ENCODE measurements at regions not wholly inside any gene's neighbourhood (a gene's known extent, or its start where the extent isn't known, plus 50 kb on each side); places are given as distances from the start of the nearest gene placed in this dataset.

GRCh38 chr1:56213068-56213467 lies 366.3 kb downstream of the PLPP3 start:
- no peak overlapping the region for H3K27ac ChIP-seq

GRCh38 chr1:56212143-56212542 lies 367.2 kb downstream of the PLPP3 start:
- DNase-seq: no peak
- in situ Hi-C loops (cut with HindIII; ENCODE audit: low pct_ligation_motif_present, low sequenced_read_pairs): no loop called here

More at GRCh38 chr1:56213068-56213467, 366.3 kb downstream of the PLPP3 start:
- no peak for DNase-seq
- H3K4me3 ChIP-seq (ENCODE audit: low read depth, low read length): no peak overlapping the region
- no peaks in the 10 kb centered on the region for H3K36me3 ChIP-seq (replicated peaks)
- no peaks in the 10 kb centered on the region for H3K27me3 ChIP-seq (replicated peaks)
- in situ Hi-C loops (cut with HindIII; ENCODE audit: low pct_ligation_motif_present, low sequenced_read_pairs): no loop called here
- TF ChIP-seq CTCF (IDR thresholded peaks at IDR 0.05; ENCODE audit: low read depth, low read length, missing control alignments): no peak

GRCh38 chr1:56206391-56206790 lies 373.0 kb downstream of the PLPP3 start:
- in situ Hi-C loops (cut with HindIII; ENCODE audit: low pct_ligation_motif_present, low sequenced_read_pairs): no loop called here
- no peak for TF ChIP-seq CTCF (IDR thresholded peaks at IDR 0.05; ENCODE audit: low read depth, low read length, missing control alignments)

More at GRCh38 chr1:56212143-56212542, 367.2 kb downstream of the PLPP3 start:
- TF ChIP-seq CTCF (IDR thresholded peaks at IDR 0.05; ENCODE audit: low read depth, low read length, missing control alignments): no peak
- Histone ChIP-seq H3K4me3 (ENCODE audit: low read depth, low read length) (no peak overlapping the region), H3K27ac (no peak overlapping the region), H3K27me3 (replicated peaks) (no peaks in the 10 kb centered on the region), H3K36me3 (replicated peaks) (no peaks in the 10 kb centered on the region)

GRCh38 chr1:56204206-56204605 lies 375.2 kb downstream of the PLPP3 start:
- DNase-seq: no peak
- no peak for TF ChIP-seq CTCF (IDR thresholded peaks at IDR 0.05; ENCODE audit: low read depth, low read length, missing control alignments)
- in situ Hi-C loops (cut with HindIII; ENCODE audit: low pct_ligation_motif_present, low sequenced_read_pairs): no loop called here
- Histone ChIP-seq H3K27ac (no peak overlapping the region), H3K36me3 (replicated peaks) (no peaks in the 10 kb centered on the region), H3K27me3 (replicated peaks) (no peaks in the 10 kb centered on the region), H3K4me3 (ENCODE audit: low read depth, low read length) (no peak overlapping the region)

More at GRCh38 chr1:56206391-56206790, 373.0 kb downstream of the PLPP3 start:
- DNase-seq: peak; percentile 1
- Histone ChIP-seq H3K27ac (no peak overlapping the region), H3K4me3 (ENCODE audit: low read depth, low read length) (no peak overlapping the region), H3K36me3 (replicated peaks) (no peaks in the 10 kb centered on the region), H3K27me3 (replicated peaks) (no peaks in the 10 kb centered on the region)

- Histone ChIP-seq H3K27ac (no peak overlapping the region), H3K4me3 (ENCODE audit: low read depth, low read length) (no peak overlapping the region), H3K36me3 (replicated peaks) (no peaks in the 10 kb centered on the region), H3K27me3 (replicated peaks) (no peaks in the 10 kb centered on the region)
- TF ChIP-seq CTCF (IDR thresholded peaks at IDR 0.05; ENCODE audit: low read depth, low read length, missing control alignments): no peak
- in situ Hi-C loops (cut with HindIII; ENCODE audit: low pct_ligation_motif_present, low sequenced_read_pairs): no loop called here
- DNase-seq: no peak
Measured at GRCh38 chr1:56202796-56203492, 376.4 kb downstream of the PLPP3 start.

GRCh38 chr1:56202186-56202585 lies 377.2 kb downstream of the PLPP3 start:
- no peak overlapping the region for H3K27ac ChIP-seq
- no peaks in the 10 kb centered on the region for H3K27me3 ChIP-seq (replicated peaks)
- no peaks in the 10 kb centered on the region for H3K36me3 ChIP-seq (replicated peaks)
- in situ Hi-C loops (cut with HindIII; ENCODE audit: low pct_ligation_motif_present, low sequenced_read_pairs): no loop called here
- DNase-seq: no peak
- TF ChIP-seq CTCF (IDR thresholded peaks at IDR 0.05; ENCODE audit: low read depth, low read length, missing control alignments): no peak
- H3K4me3 ChIP-seq (ENCODE audit: low read depth, low read length): no peak overlapping the region
